ENCODE measurements at regions not wholly inside any gene's neighbourhood (a gene's known extent, or its start where the extent isn't known, plus 50 kb on each side); places are given as distances from the start of the nearest gene placed in this dataset.
"Not testable (repeated sequence)": the region's sequence is repeated elsewhere in the genome, so short reads cannot be mapped to it uniquely, and the experiment has no call there.

GRCh38 chr14:49249022-49249421 lies 337.2 kb downstream of the RPS29 start:
- intact Hi-C loops (cut with micrococcal nuclease) = no loop called here

- intact Hi-C loops (cut with micrococcal nuclease) = not testable (repeated sequence)
Measured at GRCh38 chr14:49243777-49244176, 342.4 kb downstream of the RPS29 start.

DNA sequence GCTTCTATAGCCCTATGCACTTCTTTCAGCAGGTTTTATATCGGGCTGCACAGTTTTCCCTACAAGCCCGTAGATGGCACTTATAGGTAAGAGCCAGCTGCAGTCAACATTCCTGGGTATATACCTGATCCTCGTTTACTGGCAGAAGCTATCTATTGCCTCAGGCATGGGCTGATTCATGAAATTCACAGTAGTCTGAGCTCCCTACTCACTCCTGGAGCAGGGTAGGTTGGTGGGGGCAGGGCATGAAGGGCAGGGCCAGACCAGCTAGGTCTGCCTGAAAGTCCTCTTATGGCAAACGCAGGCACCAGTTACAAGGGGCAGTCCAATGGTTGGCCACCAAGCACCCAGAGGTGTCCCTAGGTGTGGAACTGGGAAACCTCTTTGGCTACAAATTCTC lies 345.8 kb downstream of the RPS29 start:
- intact Hi-C loops (cut with micrococcal nuclease) = no loop called here

- intact Hi-C loops (cut with micrococcal nuclease) = no loop called here
Measured at GRCh38 chr14:49228552-49228951, 357.6 kb downstream of the RPS29 start.

DNA sequence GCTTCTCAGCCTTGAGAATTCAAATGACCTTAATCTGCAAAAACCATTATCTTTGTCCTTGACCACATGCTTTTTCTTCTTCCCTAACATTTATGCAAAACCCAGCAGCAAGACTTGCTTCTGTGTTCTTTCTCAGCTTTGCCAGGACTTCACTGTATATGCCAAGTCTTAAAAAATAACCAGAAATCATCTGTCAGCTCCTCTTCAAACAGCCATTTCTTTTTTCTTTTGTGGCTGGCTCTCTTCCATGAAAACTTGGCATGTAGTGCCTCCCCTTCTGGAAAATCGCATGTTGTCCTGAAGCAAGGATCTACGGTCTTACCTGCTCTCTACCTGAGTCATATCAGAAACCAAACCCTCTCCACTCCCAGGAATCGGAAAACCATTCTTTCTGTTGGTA lies 364.9 kb downstream of the RPS29 start:
- intact Hi-C loops (cut with micrococcal nuclease) = no loop called here

DNA sequence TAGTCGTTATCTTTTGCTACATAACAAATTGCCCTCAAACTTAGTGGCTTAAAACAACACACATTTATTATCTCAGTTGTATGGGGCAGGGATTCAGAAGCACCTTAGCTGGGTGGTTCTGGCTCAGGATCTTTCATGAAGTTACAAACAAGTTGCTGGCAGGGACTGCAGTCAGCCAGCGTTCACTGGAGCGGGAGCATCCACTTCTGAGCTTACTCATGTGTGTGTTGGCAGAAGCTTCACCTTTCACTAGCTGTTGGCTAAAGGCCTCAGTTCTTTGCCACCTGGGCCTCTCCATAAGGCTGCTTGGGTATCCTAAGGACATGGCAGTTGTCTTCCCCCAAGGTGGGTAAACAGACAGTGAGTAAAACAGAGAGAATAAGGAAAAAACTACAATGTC lies 365.7 kb downstream of the RPS29 start:
- intact Hi-C loops (cut with micrococcal nuclease) = no loop called here

- intact Hi-C loops (cut with micrococcal nuclease) = no loop called here
Measured at GRCh38 chr14:49218436-49219092, 367.6 kb downstream of the RPS29 start.

- intact Hi-C loops (cut with micrococcal nuclease) = no loop called here
Measured at GRCh38 chr14:49212721-49213120, 373.5 kb downstream of the RPS29 start.

DNA sequence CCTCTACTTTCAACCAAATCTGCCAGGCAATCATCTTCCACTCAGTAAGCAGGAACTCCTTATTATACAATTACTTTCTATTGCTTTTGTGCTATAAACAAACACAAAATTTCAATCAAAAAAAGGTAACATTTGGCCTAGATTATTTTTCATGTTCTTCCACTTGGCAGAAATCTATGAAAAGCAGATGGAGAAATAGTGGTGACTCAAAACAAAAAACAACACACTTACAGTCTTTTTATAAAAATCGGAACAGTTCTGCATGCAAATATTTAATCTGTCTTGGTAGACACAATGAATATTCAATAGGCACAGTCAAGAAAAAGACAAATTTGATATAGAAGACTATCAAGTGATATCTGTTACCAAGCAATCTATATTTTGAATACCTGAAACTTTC lies 376.8 kb downstream of the RPS29 start:
- intact Hi-C loops (cut with micrococcal nuclease) = no loop called here

DNA sequence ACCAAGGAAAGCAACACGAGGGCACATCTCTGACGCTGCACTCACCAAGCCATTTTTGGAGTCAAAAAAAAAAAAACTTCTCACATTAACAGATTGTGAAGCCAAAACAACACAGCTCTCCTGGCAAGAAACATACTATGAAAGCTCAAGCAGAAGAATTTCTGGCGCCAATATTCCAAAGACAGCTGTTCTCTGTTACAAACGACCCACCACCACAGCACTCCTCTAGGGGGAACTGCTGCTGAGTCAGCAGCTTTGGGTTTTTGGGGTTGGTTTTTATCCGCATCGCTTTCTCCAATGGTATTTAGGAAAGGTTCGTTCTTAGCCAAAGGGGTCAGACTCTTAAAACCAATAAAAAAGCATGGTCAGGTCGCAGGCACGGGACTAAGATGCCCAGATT lies 379.4 kb downstream of the RPS29 start:
- intact Hi-C loops (cut with micrococcal nuclease) = no loop called here

GRCh38 chr14:49203676-49204075 lies 382.5 kb downstream of the RPS29 start:
- intact Hi-C loops (cut with micrococcal nuclease) = no loop called here

- intact Hi-C loops (cut with micrococcal nuclease) = no loop called here
Measured at GRCh38 chr14:49199159-49199558, 387.0 kb downstream of the RPS29 start.

DNA sequence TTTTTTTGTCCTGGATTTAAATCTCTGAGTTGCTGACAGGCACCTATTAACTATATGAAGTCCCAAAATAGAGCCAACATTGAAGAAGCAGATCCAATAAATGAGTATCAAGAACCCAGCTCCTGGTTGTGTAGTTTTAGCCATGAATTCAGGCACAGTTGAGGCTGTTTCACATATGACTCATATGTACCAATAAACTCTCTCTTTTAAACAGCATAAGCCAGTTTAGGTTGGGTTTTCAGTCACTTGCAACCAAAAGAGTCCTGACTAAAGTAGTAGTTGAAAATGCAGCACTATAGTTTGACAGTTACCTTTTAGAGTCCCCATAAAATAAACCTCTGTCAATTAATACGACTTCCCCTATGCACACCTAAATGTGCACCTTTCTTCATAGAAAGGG lies 389.9 kb downstream of the RPS29 start:
- intact Hi-C loops (cut with micrococcal nuclease) = no loop called here

DNA sequence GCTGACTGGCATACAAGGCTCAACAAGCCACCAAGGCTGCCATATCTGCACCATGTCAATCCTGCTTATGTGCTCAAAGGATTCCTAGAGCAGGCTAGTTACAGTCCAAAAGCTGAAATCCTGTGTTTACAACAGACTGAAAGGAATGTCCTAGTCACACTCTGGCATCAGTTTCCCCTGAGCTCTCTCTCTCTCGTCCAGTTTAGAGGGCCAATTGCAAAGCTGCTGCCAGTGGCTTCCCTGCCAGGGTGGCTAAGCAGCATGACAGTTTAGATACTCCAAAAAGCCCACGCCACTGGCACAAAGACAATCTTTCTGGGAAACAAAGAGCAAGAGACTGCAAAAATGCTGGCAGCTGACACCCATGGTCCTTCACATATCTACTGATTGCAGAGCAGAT lies 392.1 kb downstream of the RPS29 start:
- intact Hi-C loops (cut with micrococcal nuclease) = no loop called here

DNA sequence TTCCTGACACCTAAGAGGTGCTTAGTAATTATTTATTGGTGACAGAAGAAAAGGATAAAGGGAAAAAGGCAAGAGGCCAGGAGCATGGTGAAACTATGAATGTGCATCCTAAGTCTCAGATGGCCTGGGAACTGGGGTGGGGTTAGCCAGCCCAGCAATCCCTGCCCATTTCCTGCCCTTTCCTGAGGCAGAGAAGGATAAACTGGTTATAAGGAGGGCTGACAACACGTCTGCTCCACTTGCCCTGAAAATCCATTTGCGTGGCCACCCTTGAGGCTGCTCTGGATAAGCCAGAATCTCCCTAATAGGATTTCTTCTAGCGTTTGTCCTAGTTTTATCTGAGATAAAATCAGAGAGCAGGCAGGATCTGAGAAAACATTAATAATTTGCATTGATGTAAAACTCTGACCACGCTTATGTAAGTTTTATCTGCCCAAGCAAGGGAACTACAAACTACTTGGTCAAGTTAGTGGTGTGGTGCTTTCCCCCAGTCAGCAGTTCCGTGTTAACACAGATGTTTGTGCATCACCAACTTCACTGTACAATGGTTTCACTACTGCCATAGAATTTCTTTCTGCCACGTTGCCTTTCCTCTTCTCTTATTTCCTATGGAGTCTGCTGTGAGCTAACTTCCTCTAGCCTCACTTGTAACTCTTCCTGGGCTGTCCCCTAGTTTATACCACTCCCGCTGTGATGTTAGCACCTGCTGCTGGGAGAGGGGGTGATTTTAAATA lies 392.7 kb downstream of the RPS29 start:
- intact Hi-C loops (cut with micrococcal nuclease) = no loop called here

GRCh38 chr14:49191380-49191779 lies 394.8 kb downstream of the RPS29 start:
- intact Hi-C loops (cut with micrococcal nuclease) = no loop called here

DNA sequence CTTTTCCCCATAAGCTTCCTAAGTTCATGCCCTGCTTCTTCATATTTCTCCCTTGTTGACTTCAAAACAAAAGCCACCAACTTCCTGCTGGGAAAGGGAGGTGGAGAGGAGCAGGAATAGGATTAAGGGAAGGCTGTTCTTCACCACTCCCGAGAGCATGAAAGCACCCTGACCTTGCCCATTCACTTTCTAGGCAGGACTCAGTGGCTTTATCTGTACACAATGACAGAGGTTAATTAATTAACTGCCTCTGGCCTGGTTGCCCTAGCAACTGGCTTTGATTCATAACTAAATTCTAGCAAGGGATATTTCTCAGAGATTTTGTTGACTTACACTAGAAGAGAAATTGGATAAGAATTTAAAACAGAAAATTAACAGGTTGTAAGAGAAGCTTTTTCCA lies 396.8 kb downstream of the RPS29 start:
- intact Hi-C loops (cut with micrococcal nuclease) = no loop called here

- intact Hi-C loops (cut with micrococcal nuclease) = no loop called here
Measured at GRCh38 chr14:49187799-49188198, 398.4 kb downstream of the RPS29 start.

DNA sequence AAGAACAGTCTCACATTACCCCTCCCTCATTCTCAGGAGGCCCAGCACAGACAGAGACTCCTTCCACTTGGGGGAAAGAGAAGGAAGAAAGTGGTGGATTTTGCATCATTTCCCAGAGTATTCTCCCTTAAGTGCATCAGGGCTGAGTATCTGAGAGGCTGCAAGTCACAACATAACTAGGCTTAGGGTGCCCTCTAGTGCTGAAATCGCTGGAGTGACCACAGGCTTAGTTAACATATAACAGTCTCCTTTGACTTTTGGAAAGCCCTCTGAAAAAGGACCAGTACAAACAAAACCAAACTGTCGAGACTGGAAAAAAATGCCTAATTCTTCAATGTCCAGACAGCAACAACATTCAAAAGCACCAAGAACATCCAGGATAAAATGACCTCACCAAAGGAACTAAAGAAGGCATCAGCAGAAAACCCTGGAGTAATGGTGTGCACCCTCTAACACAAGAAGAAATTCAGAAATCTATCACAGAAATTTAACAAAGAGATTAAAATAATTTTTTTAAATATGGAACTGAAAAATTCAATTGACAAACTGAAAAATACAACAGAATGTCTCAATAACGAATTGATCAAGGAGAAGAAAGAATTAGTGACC lies 412.3 kb downstream of the RPS29 start:
- intact Hi-C loops (cut with micrococcal nuclease) = no loop called here

GRCh38 chr14:49164074-49164473 lies 422.1 kb downstream of the RPS29 start:
- intact Hi-C loops (cut with micrococcal nuclease) = no loop called here

- intact Hi-C loops (cut with micrococcal nuclease) = no loop called here
Measured at GRCh38 chr14:49160983-49161382, 425.2 kb downstream of the RPS29 start.

DNA sequence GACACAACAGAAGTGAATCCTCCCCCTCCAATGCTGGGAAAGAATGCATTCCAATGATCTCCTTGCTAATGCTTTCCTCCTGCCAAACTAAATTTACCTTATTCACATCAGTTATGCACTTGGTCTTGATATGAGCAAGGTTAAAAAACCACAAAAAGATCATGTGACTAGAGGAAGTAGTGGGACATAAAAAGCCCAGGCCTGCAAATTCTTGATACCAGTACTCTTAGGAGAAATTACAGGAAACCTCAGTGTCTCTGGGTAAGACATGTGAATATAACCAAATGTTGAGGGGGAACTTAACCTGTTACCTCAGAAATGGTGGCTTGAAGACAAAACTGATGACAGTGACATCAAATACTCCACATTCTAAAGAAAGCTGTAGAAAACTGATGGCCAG lies 427.1 kb downstream of the RPS29 start:
- intact Hi-C loops (cut with micrococcal nuclease) = no loop called here

GRCh38 chr14:49139593-49139992 lies 446.6 kb downstream of the RPS29 start:
- intact Hi-C loops (cut with micrococcal nuclease) = no loop called here

All from T-helper 1 cell treated with Interleukin-12 subunit alpha and Interleukin-12 subunit beta and Interleukin-4 antibody, amounts not matched to agents 30 ng/mL and 1 ng/mL, for 36 hours (primary cell).